ENCODE measurements at regions not wholly inside any gene's neighbourhood (a gene's known extent, or its start where the extent isn't known, plus 50 kb on each side); places are given as distances from the start of the nearest gene placed in this dataset.

DNA sequence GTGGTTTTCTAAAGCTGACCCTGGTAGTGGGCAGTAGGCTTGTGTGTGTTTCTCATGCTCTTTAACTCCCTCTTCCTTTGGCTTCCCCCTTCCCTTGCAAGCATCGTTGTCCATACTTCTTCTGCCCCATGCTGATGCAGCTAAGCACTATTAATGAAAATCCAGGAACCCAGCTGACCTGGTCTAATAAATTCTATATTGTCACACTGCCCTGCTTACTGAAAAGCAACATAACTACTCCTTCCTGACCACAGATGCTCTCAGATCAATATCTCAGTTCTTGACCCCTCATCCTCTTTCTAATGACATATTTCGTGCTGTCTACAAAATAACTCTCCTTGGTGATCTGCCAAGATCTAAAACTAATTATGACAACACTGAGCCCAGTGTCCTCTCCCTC lies 405.5 kb downstream of the EFNA5 start:
- DNase-seq (ENCODE audit: low read depth in 2 of 2) = no peak

DNA sequence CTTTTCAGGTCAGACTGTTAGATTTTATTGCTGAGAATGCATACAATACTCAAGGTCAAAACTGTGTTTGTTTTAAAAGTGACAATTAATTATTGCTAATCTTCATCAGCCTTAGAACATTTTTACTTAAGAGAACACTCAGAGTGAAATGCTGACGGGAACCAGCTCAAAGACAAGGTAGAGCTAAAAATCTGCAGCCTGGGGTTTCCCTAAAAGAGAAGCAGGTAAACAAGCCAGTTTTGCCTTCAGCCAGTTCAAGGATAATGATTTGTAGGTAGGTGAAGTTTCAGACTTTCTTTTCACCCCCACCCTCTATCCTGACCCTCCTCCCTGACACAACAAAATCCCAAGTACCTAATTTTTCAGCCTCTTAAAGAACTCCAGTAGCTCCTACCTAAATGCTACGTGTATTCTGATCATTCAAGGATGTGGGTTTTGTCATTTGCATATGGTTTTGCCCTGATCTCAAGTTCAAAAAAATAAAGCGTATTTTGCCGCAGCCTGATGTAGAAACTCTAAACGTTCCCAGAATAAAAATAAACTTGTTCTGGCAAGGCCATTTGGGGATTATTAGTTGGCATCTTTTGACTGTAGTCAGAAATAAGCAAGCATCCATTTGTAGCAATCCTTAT lies 407.2 kb downstream of the EFNA5 start:
- no peak for DNase-seq (ENCODE audit: low read depth in 2 of 2)

DNA sequence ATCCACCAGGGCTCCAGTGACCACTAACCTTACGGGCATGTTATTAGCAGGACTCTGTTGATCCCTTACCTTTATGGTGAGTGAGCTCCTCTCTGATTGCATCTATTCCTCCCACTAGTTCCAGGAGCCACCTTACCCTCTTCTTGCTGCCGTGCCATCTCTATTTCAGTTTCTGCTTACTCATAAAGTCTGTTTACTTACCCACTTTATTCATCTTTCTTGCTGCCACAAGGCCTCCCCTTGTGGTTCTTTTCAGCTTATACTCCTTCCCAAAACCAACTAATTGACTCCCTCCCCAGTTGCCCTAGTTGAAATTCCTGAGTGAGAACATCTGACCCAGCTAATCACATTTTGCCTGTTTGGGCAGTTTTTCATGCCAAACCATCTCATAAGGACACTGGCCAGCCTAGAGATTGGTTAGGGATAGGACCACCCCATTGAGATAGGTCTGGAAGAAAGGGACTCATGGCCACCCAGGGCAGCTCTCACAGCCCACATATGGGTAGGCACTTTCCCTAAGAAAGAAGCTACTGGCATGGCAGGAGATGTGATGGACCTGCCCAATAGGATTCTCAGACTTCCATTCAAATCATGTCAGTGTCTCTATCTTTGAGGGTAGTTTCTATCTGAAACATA lies 412.7 kb downstream of the EFNA5 start:
- DNase-seq (ENCODE audit: low read depth in 2 of 2) = no peak

- DNase-seq (ENCODE audit: low read depth in 2 of 2) = no peak
These were observed 415.9 kb downstream of the EFNA5 start for GRCh38 chr5:107254902-107255234.

GRCh38 chr5:107254214-107254901 lies 416.4 kb downstream of the EFNA5 start:
- DNase-seq (ENCODE audit: low read depth in 2 of 2) = no peak

GRCh38 chr5:107253246-107253645 lies 417.5 kb downstream of the EFNA5 start:
- DNase-seq (ENCODE audit: low read depth in 2 of 2) = peak in 1 of 2 donors; percentile 3

GRCh38 chr5:107251151-107251550 lies 419.6 kb downstream of the EFNA5 start:
- no peak for DNase-seq (ENCODE audit: low read depth in 2 of 2)

- DNase-seq (ENCODE audit: low read depth in 2 of 2) = peak; percentile 55 to 73
These were observed 422.6 kb downstream of the EFNA5 start for GRCh38 chr5:107248066-107248695.

DNA sequence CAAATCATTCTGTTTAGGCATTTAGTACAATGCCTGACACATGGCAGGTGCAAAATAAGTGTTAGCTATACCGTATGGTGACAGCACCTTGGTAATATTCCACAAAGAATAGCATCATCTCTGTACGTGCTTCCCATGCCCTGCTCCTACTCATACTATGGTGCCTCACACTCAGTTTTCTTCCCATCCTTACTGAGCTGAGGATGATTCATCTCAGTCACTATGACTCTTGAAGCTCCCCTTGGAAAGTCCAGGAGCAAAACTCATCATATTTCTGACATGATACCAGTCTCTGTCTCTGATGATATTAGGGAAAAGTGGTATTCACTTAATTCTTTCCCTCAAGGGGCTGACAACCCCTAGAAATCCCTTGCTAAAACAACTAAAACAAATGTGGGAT lies 423.3 kb downstream of the EFNA5 start:
- DNase-seq (ENCODE audit: low read depth in 2 of 2) = no peak

DNA sequence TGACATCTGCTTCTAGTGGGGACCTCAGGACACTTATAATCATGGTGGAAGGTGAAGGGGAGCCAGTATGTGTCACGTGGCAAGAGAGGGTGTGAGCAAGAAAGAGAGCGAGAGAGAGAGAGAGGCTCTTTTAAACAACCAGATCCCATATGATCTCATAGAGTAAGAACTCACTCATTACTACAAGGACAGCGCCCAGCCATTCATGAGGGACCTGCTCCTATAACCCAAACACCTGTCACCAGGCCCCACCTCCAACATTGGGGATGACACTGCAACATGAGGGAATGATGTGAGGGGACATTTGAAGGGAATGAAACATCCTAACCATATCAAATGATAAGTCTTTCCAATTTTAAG lies 427.5 kb downstream of the EFNA5 start:
- no peak for DNase-seq (ENCODE audit: low read depth in 2 of 2)

GRCh38 chr5:107242411-107243219 lies 428.1 kb downstream of the EFNA5 start:
- DNase-seq (ENCODE audit: low read depth in 2 of 2) = no peak

GRCh38 chr5:107241841-107242240 lies 428.9 kb downstream of the EFNA5 start:
- no peak for DNase-seq (ENCODE audit: low read depth in 2 of 2)

- DNase-seq (ENCODE audit: low read depth in 2 of 2) = no peak
These were observed 435.6 kb downstream of the EFNA5 start for GRCh38 chr5:107235167-107235566.

DNA sequence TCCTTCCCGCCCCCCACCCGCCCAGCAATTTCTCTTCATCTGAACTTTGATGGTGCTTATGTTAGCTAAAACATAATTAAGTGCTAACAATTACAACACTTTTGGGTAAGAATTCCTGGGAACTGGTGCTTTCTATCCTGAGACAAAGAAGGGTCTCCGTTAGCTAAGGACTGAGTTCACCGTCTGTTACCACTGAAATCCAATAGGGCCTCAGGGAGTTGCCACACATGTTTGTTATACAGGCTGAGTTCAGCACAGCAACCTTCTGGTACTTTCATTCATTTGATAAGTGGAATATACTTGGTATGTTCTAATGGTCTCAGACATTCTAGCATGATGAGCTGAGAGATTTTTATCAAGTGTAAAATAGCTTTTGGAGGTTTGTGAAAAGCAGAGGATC lies 437.9 kb downstream of the EFNA5 start:
- no peak for DNase-seq (ENCODE audit: low read depth in 2 of 2)

GRCh38 chr5:107232293-107232692 lies 438.4 kb downstream of the EFNA5 start:
- no peak for DNase-seq (ENCODE audit: low read depth in 2 of 2)

DNA sequence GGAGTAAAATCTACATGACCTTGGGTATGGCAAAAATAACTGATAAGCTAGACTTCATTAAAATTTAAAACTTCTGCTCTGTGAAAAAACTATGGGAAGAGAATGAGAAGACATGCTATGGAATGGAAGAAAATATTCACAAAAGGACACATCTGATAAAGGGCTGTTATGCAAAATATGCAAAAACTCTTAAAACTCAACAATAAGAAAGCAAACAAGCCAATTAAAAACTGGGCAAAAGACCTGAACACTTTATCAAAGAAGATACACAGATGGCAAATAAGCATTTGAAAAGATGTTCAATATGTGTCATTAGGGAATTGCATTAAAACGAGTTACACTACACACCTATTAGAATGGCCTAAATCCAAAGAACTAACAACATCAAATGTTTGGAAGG lies 439.5 kb downstream of the EFNA5 start:
- DNase-seq (ENCODE audit: low read depth in 2 of 2) = no peak

DNA sequence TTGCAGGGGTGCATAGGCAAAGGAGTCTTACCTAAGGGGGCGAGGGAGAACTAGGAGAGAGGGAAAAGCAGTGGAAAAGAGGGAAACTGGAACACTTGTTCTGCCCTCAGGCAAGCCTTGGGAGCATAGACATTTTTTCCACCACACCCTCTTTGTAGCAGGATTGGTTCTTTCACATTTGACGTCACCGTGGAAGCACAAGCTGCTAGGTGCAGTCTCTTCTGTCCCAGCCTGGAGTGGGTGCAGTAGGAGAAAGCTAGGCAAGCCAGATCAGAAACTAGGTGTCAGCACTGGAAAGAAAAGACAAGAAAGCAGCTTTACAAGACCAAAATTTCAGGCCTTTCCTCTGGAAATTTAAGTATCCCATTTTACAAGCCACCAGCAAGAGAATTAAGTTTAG lies 440.4 kb downstream of the EFNA5 start:
- no peak for DNase-seq (ENCODE audit: low read depth in 2 of 2)

DNA sequence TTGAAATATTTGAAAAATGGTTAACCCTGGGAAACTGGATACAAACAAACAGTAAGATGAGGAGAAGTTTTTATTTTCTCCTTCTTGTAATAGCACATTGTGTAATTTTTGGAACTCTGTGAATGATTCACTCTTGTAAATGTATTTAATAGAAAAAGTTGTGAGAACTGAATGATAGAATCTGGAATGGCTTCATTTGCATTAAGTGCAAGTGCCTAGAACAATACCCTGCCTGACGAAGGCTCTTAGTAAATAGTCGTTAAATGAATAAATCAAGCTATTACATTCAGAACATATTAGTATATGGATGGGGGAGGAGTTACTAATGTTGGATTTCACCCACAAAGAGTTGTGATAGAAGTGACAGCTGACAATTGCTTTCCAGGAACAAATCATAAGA lies 442.5 kb downstream of the EFNA5 start:
- DNase-seq (ENCODE audit: low read depth in 2 of 2) = no peak

GRCh38 chr5:107224272-107224671 lies 446.5 kb downstream of the EFNA5 start:
- DNase-seq (ENCODE audit: low read depth in 2 of 2) = no peak

- DNase-seq (ENCODE audit: low read depth in 2 of 2) = no peak
These were observed 447.7 kb downstream of the EFNA5 start for GRCh38 chr5:107223066-107223465.

GRCh38 chr5:107219993-107220392 lies 450.7 kb downstream of the EFNA5 start:
- DNase-seq (ENCODE audit: low read depth in 2 of 2) = no peak

All from dermis microvascular lymphatic vessel endothelial cell (primary cell).